ENCODE measurements at regions not wholly inside any gene's neighbourhood (a gene's known extent, or its start where the extent isn't known, plus 50 kb on each side); places are given as distances from the start of the nearest gene placed in this dataset.

DNA sequence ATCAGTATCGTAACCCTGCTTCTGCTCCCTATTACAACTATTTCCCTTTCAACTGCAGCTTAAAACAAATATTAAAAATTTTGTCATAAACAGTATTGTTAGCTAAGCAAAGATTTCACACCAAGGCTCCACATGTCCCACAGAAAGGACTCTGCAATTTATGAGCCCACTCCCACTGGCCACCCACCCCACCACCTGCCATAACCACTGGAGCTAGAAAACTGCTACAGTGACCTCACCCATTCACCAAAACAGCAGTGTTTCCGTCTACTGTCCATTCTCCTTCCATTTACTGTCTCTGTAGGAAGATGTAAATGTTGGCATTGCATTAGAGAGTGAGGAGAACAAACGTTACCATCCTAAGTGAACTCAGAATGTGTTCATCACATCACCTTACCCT is 150.9 kb downstream of the IMPG2 start:
- TF ChIP-seq, protein P1, sequence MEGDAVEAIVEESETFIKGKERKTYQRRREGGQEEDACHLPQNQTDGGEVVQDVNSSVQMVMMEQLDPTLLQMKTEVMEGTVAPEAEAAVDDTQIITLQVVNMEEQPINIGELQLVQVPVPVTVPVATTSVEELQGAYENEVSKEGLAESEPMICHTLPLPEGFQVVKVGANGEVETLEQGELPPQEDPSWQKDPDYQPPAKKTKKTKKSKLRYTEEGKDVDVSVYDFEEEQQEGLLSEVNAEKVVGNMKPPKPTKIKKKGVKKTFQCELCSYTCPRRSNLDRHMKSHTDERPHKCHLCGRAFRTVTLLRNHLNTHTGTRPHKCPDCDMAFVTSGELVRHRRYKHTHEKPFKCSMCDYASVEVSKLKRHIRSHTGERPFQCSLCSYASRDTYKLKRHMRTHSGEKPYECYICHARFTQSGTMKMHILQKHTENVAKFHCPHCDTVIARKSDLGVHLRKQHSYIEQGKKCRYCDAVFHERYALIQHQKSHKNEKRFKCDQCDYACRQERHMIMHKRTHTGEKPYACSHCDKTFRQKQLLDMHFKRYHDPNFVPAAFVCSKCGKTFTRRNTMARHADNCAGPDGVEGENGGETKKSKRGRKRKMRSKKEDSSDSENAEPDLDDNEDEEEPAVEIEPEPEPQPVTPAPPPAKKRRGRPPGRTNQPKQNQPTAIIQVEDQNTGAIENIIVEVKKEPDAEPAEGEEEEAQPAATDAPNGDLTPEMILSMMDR (IDR thresholded peaks at IDR 0.05): no peak
- TF ChIP-seq POLR2A (IDR thresholded peaks at IDR 0.05): no peak

All from right lobe of liver (tissue), 4 donors.